ENCODE measurements at regions not wholly inside any gene's neighbourhood (a gene's known extent, or its start where the extent isn't known, plus 50 kb on each side); places are given as distances from the start of the nearest gene placed in this dataset.
"Not testable (repeated sequence)": the region's sequence is repeated elsewhere in the genome, so short reads cannot be mapped to it uniquely, and the experiment has no call there.

GRCh38 chr6:69454619-69455018 lies 342.2 kb downstream of the LMBRD1 start:
- not testable (repeated sequence) for TF ChIP-seq CTCF (conservative IDR thresholded peaks at IDR 0.05; ENCODE audit: low read depth in 2 of 2); EZH2 (IDR thresholded peaks at IDR 0.05; ENCODE audit: low read depth, unreplicated experiment); POLR2AphosphoS5 (IDR thresholded peaks at IDR 0.05; ENCODE audit: low read depth); REST (IDR thresholded peaks at IDR 0.05; ENCODE audit: unreplicated experiment); EZH2phosphoT487 (IDR thresholded peaks at IDR 0.05; ENCODE audit: unreplicated experiment)
- TF ChIP-seq, protein P1, sequence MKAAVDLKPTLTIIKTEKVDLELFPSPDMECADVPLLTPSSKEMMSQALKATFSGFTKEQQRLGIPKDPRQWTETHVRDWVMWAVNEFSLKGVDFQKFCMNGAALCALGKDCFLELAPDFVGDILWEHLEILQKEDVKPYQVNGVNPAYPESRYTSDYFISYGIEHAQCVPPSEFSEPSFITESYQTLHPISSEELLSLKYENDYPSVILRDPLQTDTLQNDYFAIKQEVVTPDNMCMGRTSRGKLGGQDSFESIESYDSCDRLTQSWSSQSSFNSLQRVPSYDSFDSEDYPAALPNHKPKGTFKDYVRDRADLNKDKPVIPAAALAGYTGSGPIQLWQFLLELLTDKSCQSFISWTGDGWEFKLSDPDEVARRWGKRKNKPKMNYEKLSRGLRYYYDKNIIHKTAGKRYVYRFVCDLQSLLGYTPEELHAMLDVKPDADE (IDR thresholded peaks at IDR 0.05) = not testable (repeated sequence)
